Inferior parietal cortex (tissue), 1 donor: ENCODE measurements at regions not wholly inside any gene's neighbourhood (a gene's known extent, or its start where the extent isn't known, plus 50 kb on each side); places are given as distances from the start of the nearest gene placed in this dataset.

Experiments
- DNase-seq: peaks from one replicate; pipeline ENCODE4 v3.0.0-alpha.2; 2016; ENCODE audit errors: extremely low spot score

- no peak for DNase-seq
These were observed 182.0 kb upstream of the IER5L start for GRCh38 chr9:129359916-129360536.

- no peak for DNase-seq
These were observed 181.2 kb upstream of the IER5L start for GRCh38 chr9:129359162-129359811.

GRCh38 chr9:129358621-129359154 lies 180.6 kb upstream of the IER5L start:
- no peak for DNase-seq

- DNase-seq: no peak
These were observed 179.7 kb upstream of the IER5L start for GRCh38 chr9:129357773-129358245.

- no peak for DNase-seq
These were observed 179.1 kb upstream of the IER5L start for GRCh38 chr9:129356871-129357772.

- DNase-seq: no peak
These were observed 177.6 kb upstream of the IER5L start for GRCh38 chr9:129355631-129356030.

GRCh38 chr9:129354498-129354897 lies 176.4 kb upstream of the IER5L start:
- no peak for DNase-seq

GRCh38 chr9:129353697-129354336 lies 175.8 kb upstream of the IER5L start:
- DNase-seq: no peak

- DNase-seq: no peak
These were observed 174.2 kb upstream of the IER5L start for GRCh38 chr9:129352146-129352865.

GRCh38 chr9:129351642-129352145 lies 173.6 kb upstream of the IER5L start:
- DNase-seq: no peak

GRCh38 chr9:129351058-129351641 lies 173.1 kb upstream of the IER5L start:
- DNase-seq: no peak

GRCh38 chr9:129350143-129350935 lies 172.3 kb upstream of the IER5L start:
- DNase-seq: no peak

GRCh38 chr9:129349665-129349947 lies 171.5 kb upstream of the IER5L start:
- DNase-seq: no peak

GRCh38 chr9:129348890-129349664 lies 171.0 kb upstream of the IER5L start:
- no peak for DNase-seq

- DNase-seq: no peak
These were observed 169.5 kb upstream of the IER5L start for GRCh38 chr9:129347316-129348120.

- no peak for DNase-seq
These were observed 168.0 kb upstream of the IER5L start for GRCh38 chr9:129346046-129346445.

GRCh38 chr9:129344641-129345495 lies 166.8 kb upstream of the IER5L start:
- no peak for DNase-seq
